Activated CD4-positive, alpha-beta T cell treated with anti-CD3 and anti-CD28 coated beads for 36 hours (primary cell): ENCODE measurements at regions not wholly inside any gene's neighbourhood (a gene's known extent, or its start where the extent isn't known, plus 50 kb on each side); places are given as distances from the start of the nearest gene placed in this dataset.

Experiments used
- ATAC-seq: fragments of 200-7000 bp; cut with Tn5 transposase; one replicate; pipeline ENCODE4 v1.10.0; 2021; ENCODE audit warnings: mild to moderate bottlenecking, moderate library complexity
- CTCF ChIA-PET: fragments of 350-600 bp; sonication (Branson Sonifier 250); formaldehyde crosslinking; loops from one replicate; lab custom pipeline; 2021; ENCODE audit warnings: antibody characterized with exemption; lab: Charles Lee
- POLR2A ChIA-PET: fragments of 350-600 bp; sonication (Branson Sonifier 250); formaldehyde crosslinking; loops from one replicate; lab custom pipeline; 2021; ENCODE audit warnings: antibody characterized with exemption, inconsistent platforms; lab: Charles Lee
- DNase-seq: peaks from one replicate; pipeline ENCODE4 v3.0.0-alpha.2; 2020
- H3K27ac Mint-ChIP-seq: one replicate; pipeline ENCODE4 v1.8.0; 2021; ENCODE audit warnings: mixed read lengths
- H3K27me3 Mint-ChIP-seq: one replicate; pipeline ENCODE4 v1.8.0; 2021; ENCODE audit warnings: mixed read lengths
- H3K36me3 Mint-ChIP-seq: one replicate; pipeline ENCODE4 v1.8.0; 2021; ENCODE audit warnings: low read depth, mixed read lengths
- H3K4me1 Mint-ChIP-seq: one replicate; pipeline ENCODE4 v1.8.0; 2021; ENCODE audit warnings: mixed read lengths
- H3K4me3 Mint-ChIP-seq: one replicate; pipeline ENCODE4 v1.8.0; 2021; ENCODE audit warnings: mild to moderate bottlenecking, moderate library complexity, mixed read lengths
- H3K9me3 Mint-ChIP-seq: one replicate; pipeline ENCODE4 v1.8.0; 2021; ENCODE audit warnings: low read depth, mixed read lengths
- intact Hi-C, 2 experiments: fragments of 100-400 bp; cut with DNase I in 1 of 2; cut with micrococcal nuclease in 1 of 2; formaldehyde crosslinking; loops; one replicate each; pipeline versions ENCODE4 v1.14.2 to v1.15.1; 2022 to 2024; cut with DNase I, micrococcal nuclease

- no peaks in the 10 kb centered on the region for H3K27me3 Mint-ChIP-seq
- H3K36me3 Mint-ChIP-seq = no peaks in the 10 kb centered on the region
- DNase-seq = no peak
- POLR2A ChIA-PET = no interaction called here
- intact Hi-C loops = loop anchor here in 1 of 2 experiments (10.0 kb wide), 1 partner anchor 1015 kb away; no protein-coding TSS in a partner anchor
- peaks cover 1% of the 10 kb centered on the region for H3K9me3 Mint-ChIP-seq
- H3K27ac Mint-ChIP-seq = no peak overlapping the region
- CTCF ChIA-PET = no interaction called here
- H3K4me1 Mint-ChIP-seq = no peaks in the 10 kb centered on the region
- H3K4me3 Mint-ChIP-seq = no peak overlapping the region
- no peak for ATAC-seq
These were observed 1237.5 kb downstream of the MRPL39 start for GRCh38 chr21:24369746-24370145.

- DNase-seq (no peak), ATAC-seq (no peak)
- Mint-ChIP-seq H3K27ac (no peak overlapping the region), H3K27me3 (no peaks in the 10 kb centered on the region), H3K4me3 (no peak overlapping the region), H3K9me3 (no peaks in the 10 kb centered on the region), H3K36me3 (no peaks in the 10 kb centered on the region), H3K4me1 (no peaks in the 10 kb centered on the region)
- ChIA-PET CTCF (no interaction called here), POLR2A (no interaction called here)
- intact Hi-C loops = no loop called here
These were observed 1238.0 kb downstream of the MRPL39 start for GRCh38 chr21:24369278-24369677.

- DNase-seq = no peak
- Mint-ChIP-seq H3K27ac (no peak overlapping the region), H3K36me3 (no peaks in the 10 kb centered on the region), H3K4me1 (no peaks in the 10 kb centered on the region), H3K27me3 (no peaks in the 10 kb centered on the region), H3K9me3 (no peaks in the 10 kb centered on the region), H3K4me3 (no peak overlapping the region)
- no peak for ATAC-seq
- ChIA-PET CTCF (no interaction called here), POLR2A (no interaction called here)
- intact Hi-C loops = no loop called here
These were observed 1239.3 kb downstream of the MRPL39 start for GRCh38 chr21:24367936-24368335.

GRCh38 chr21:24353492-24353891 is 1253.8 kb downstream of the MRPL39 start:
- ATAC-seq (no peak), DNase-seq (no peak)
- no peak overlapping the region for H3K27ac Mint-ChIP-seq
- POLR2A ChIA-PET = no interaction called here
- intact Hi-C loops = no loop called here
- peaks cover 1% of the 10 kb centered on the region for H3K9me3 Mint-ChIP-seq
- no peaks in the 10 kb centered on the region for H3K4me1 Mint-ChIP-seq
- H3K36me3 Mint-ChIP-seq = no peaks in the 10 kb centered on the region
- H3K4me3 Mint-ChIP-seq = no peak overlapping the region
- H3K27me3 Mint-ChIP-seq = no peaks in the 10 kb centered on the region
- CTCF ChIA-PET = no interaction called here

- Mint-ChIP-seq H3K4me3 (no peak overlapping the region), H3K27me3 (no peaks in the 10 kb centered on the region), H3K9me3 (peaks cover 1% of the 10 kb centered on the region), H3K36me3 (no peaks in the 10 kb centered on the region), H3K4me1 (no peaks in the 10 kb centered on the region), H3K27ac (no peak overlapping the region)
- CTCF ChIA-PET = interaction anchor here (1.0 kb wide), 1 partner anchor 28 kb away, joined by 3 read pairs; no protein-coding TSS in a partner anchor
- POLR2A ChIA-PET = no interaction called here
- DNase-seq (no peak), ATAC-seq (no peak)
- intact Hi-C loops = no loop called here
These were observed 1267.9 kb downstream of the MRPL39 start for GRCh38 chr21:24339406-24339805.

GRCh38 chr21:24336491-24336890 is 1270.8 kb downstream of the MRPL39 start:
- no peak overlapping the region for H3K27ac Mint-ChIP-seq
- no peak for ATAC-seq
- POLR2A ChIA-PET = no interaction called here
- H3K27me3 Mint-ChIP-seq = no peaks in the 10 kb centered on the region
- no peaks in the 10 kb centered on the region for H3K4me1 Mint-ChIP-seq
- peaks cover 1% of the 10 kb centered on the region for H3K9me3 Mint-ChIP-seq
- no peak for DNase-seq
- no peak overlapping the region for H3K4me3 Mint-ChIP-seq
- H3K36me3 Mint-ChIP-seq = no peaks in the 10 kb centered on the region
- CTCF ChIA-PET = no interaction called here
- intact Hi-C loops = no loop called here

- DNase-seq (no peak), ATAC-seq (no peak)
- Mint-ChIP-seq H3K4me3 (no peak overlapping the region), H3K9me3 (peaks cover 1% of the 10 kb centered on the region), H3K4me1 (no peaks in the 10 kb centered on the region), H3K27ac (no peak overlapping the region), H3K36me3 (no peaks in the 10 kb centered on the region), H3K27me3 (no peaks in the 10 kb centered on the region)
- intact Hi-C loops = loop anchor here in 1 of 2 experiments (10.0 kb wide), 1 partner anchor 61 kb away; no protein-coding TSS in a partner anchor
- ChIA-PET CTCF (no interaction called here), POLR2A (no interaction called here)
These were observed 1283.7 kb downstream of the MRPL39 start for GRCh38 chr21:24323536-24323935.

- Mint-ChIP-seq H3K27ac (no peak overlapping the region), H3K4me1 (no peaks in the 10 kb centered on the region), H3K27me3 (no peaks in the 10 kb centered on the region), H3K36me3 (no peaks in the 10 kb centered on the region), H3K9me3 (no peaks in the 10 kb centered on the region), H3K4me3 (no peak overlapping the region)
- ATAC-seq (no peak), DNase-seq (no peak)
- ChIA-PET CTCF (no interaction called here), POLR2A (no interaction called here)
- intact Hi-C loops = no loop called here
These were observed 1290.9 kb downstream of the MRPL39 start for GRCh38 chr21:24316277-24316922.

- CTCF ChIA-PET = no interaction called here
These were observed 1296.5 kb downstream of the MRPL39 start for GRCh38 chr21:24310788-24311187.

GRCh38 chr21:24308183-24308582 is 1299.1 kb downstream of the MRPL39 start:
- no peaks in the 10 kb centered on the region for H3K36me3 Mint-ChIP-seq
- no peaks in the 10 kb centered on the region for H3K4me1 Mint-ChIP-seq
- no peaks in the 10 kb centered on the region for H3K9me3 Mint-ChIP-seq
- intact Hi-C loops = no loop called here
- H3K4me3 Mint-ChIP-seq = no peak overlapping the region
- H3K27me3 Mint-ChIP-seq = no peaks in the 10 kb centered on the region
- POLR2A ChIA-PET = no interaction called here
- DNase-seq = no peak
- CTCF ChIA-PET = no interaction called here
- no peak for ATAC-seq
- H3K27ac Mint-ChIP-seq = no peak overlapping the region

More at GRCh38 chr21:24310788-24311187, 1296.5 kb downstream of the MRPL39 start:
- Mint-ChIP-seq H3K9me3 (no peaks in the 10 kb centered on the region), H3K27me3 (no peaks in the 10 kb centered on the region), H3K4me3 (no peak overlapping the region), H3K36me3 (no peaks in the 10 kb centered on the region), H3K4me1 (no peaks in the 10 kb centered on the region), H3K27ac (no peak overlapping the region)
- POLR2A ChIA-PET = no interaction called here
- intact Hi-C loops = no loop called here
- DNase-seq (no peak), ATAC-seq (no peak)

GRCh38 chr21:24302400-24302799 is 1304.9 kb downstream of the MRPL39 start:
- DNase-seq (no peak), ATAC-seq (no peak)
- ChIA-PET CTCF (no interaction called here), POLR2A (no interaction called here)
- Mint-ChIP-seq H3K27ac (no peak overlapping the region), H3K36me3 (no peaks in the 10 kb centered on the region), H3K4me3 (no peak overlapping the region), H3K9me3 (no peaks in the 10 kb centered on the region), H3K27me3 (no peaks in the 10 kb centered on the region), H3K4me1 (no peaks in the 10 kb centered on the region)
- intact Hi-C loops = no loop called here

- no peaks in the 10 kb centered on the region for H3K9me3 Mint-ChIP-seq
- no peaks in the 10 kb centered on the region for H3K36me3 Mint-ChIP-seq
- intact Hi-C loops = no loop called here
- no peak overlapping the region for H3K4me3 Mint-ChIP-seq
- CTCF ChIA-PET = no interaction called here
- DNase-seq (no peak), ATAC-seq (no peak)
- H3K4me1 Mint-ChIP-seq = no peaks in the 10 kb centered on the region
- H3K27me3 Mint-ChIP-seq = no peaks in the 10 kb centered on the region
- no peak overlapping the region for H3K27ac Mint-ChIP-seq
- POLR2A ChIA-PET = no interaction called here
These were observed 1309.2 kb downstream of the MRPL39 start for GRCh38 chr21:24298040-24298439.
